BLaER1 treated with 17β-estradiol and CSF1 and Interleukin-3, amounts not matched to agents 10 nM and 100 nM (cell line): ENCODE measurements at regions not wholly inside any gene's neighbourhood (a gene's known extent, or its start where the extent isn't known, plus 50 kb on each side); places are given as distances from the start of the nearest gene placed in this dataset.
A peak's percentile ranks its signal among the peaks of the same experiment; 100 is the strongest.

Experiments used
- H3K27ac ChIP-seq, 11 experiments: shearing (Covaris generic); formaldehyde crosslinking; 2 replicates each; pipeline ENCODE4 v1.8.1; 2022
- H3K27me3 ChIP-seq, 11 experiments: shearing (Covaris generic); formaldehyde crosslinking; 2 replicates each; pipeline ENCODE4 v1.8.1; 2022
- H3K36me3 ChIP-seq, 11 experiments: shearing (Covaris generic); formaldehyde crosslinking; 2 replicates each; pipeline ENCODE4 v1.8.1; 2022
- H3K4me1 ChIP-seq, 10 experiments: shearing (Covaris generic); formaldehyde crosslinking; 2 replicates each; pipeline ENCODE4 v1.8.1; 2022
- H3K4me2 ChIP-seq, 11 experiments: shearing (Covaris generic); formaldehyde crosslinking; 2 replicates each; pipeline ENCODE4 v1.8.1; 2022
- H3K4me3 ChIP-seq, 10 experiments: shearing (Covaris generic); formaldehyde crosslinking; 2 replicates each; pipeline ENCODE4 v1.8.1; 2022
- H3K9ac ChIP-seq, 11 experiments: shearing (Covaris generic); formaldehyde crosslinking; 2 replicates each; pipeline ENCODE4 v1.8.1; 2022
- H3K9me3 ChIP-seq, 11 experiments: shearing (Covaris generic); formaldehyde crosslinking; replicated peaks in 1 of 11; 2 replicates each; pipeline ENCODE4 v1.8.1; 2022
- H4K20me1 ChIP-seq, 11 experiments: shearing (Covaris generic); formaldehyde crosslinking; 2 replicates each; pipeline ENCODE4 v1.8.1; 2022
- Cebpa-rat ChIP-seq, 11 experiments: shearing (Covaris generic); IDR thresholded peaks; 2 replicates each; pipeline ENCODE4 v1.8.1; 2022

DNA sequence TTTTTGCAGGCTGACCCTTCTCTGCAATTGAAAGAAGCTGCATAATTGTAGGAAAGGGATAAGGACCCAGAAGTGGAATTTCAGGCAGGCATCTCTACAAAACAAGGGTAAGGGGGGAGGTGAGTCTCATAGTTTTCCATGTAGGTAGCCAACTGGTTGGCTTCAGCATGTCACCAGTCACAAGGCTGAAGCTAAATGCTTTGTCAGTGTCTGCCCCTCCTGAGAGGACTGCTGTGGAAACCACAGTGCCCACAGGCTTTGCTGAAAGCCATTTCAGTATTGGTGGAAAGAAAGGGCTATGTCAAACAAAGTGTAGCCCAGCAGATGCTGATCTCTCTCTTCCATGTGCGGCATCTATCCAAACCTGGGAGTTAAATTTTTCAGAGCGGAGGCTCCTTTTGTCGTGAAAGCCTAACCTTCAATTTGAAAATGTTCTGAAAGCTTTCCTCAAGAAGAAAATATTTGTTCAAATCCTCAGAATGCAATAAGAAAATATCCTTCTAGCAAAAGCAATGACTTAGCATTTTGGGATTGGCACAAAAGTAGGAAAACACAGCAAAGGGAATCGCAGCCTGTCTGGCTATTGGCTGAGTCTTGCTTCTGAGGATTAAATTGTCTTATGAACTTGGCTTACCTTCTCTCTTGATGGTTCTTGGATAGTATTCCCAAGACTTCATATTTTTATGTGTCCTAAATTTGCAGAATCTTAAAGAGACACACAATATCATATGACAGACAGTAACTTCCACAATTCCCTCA, 591.7 kb downstream of the PLPP3 start:
- no peak overlapping the region for H3K9ac ChIP-seq
- H3K27me3 ChIP-seq, result no peaks in the 10 kb centered on the region
- no peaks in the 10 kb centered on the region for H4K20me1 ChIP-seq
- H3K9me3 ChIP-seq, result no peaks in the 10 kb centered on the region
- no peak overlapping the region for H3K4me2 ChIP-seq
- no peak overlapping the region for H3K4me3 ChIP-seq
- no peaks in the 10 kb centered on the region for H3K36me3 ChIP-seq
- no peak overlapping the region for H3K27ac ChIP-seq
- no peaks in the 10 kb centered on the region for H3K4me1 ChIP-seq
- TF ChIP-seq Cebpa-rat (IDR thresholded peaks at IDR 0.05), result no peak

DNA sequence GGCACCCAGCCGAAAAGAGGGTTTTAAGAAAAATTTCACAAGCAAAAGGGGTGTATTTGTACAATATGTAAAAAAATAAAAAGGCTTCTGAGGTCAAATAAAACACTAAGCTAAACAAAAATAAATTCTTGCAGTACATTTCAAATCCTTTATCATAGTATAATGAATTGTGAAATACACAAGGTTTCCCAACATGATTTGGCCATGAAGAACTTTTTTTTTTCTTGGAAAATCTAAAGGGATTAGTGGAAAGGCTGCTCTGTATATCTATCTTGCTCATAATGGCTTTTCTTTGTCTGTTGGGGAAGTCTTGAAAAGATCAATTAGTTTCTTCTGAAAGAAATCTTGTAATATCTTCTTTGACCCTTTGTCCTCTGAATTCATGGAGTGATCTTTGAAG, 593.4 kb downstream of the PLPP3 start:
- Histone ChIP-seq H3K4me3 (no peak overlapping the region), H4K20me1 (no peaks in the 10 kb centered on the region), H3K4me1 (no peaks in the 10 kb centered on the region), H3K4me2 (no peak overlapping the region), H3K36me3 (no peaks in the 10 kb centered on the region), H3K27ac (no peak overlapping the region), H3K27me3 (no peaks in the 10 kb centered on the region), H3K9me3 (no peaks in the 10 kb centered on the region), H3K9ac (no peak overlapping the region)
- TF ChIP-seq Cebpa-rat (IDR thresholded peaks at IDR 0.05), result no peak

GRCh38 chr1:55981010-55981650, 598.2 kb downstream of the PLPP3 start:
- Histone ChIP-seq H3K4me2 (no peak overlapping the region), H3K4me3 (no peak overlapping the region), H3K9me3 (peaks cover 0 to 4% (median 0%) of the 10 kb centered on the region in 11 experiments; a peak in 2 of 22 replicates), H3K4me1 (no peaks in the 10 kb centered on the region), H3K27ac (no peak overlapping the region), H3K9ac (no peak overlapping the region), H4K20me1 (no peaks in the 10 kb centered on the region), H3K36me3 (no peaks in the 10 kb centered on the region), H3K27me3 (no peaks in the 10 kb centered on the region)
- TF ChIP-seq Cebpa-rat (IDR thresholded peaks at IDR 0.05), result no peak

- H3K9me3 ChIP-seq, result peaks cover 0 to 4% (median 0%) of the 10 kb centered on the region in 11 experiments; a peak in 2 of 22 replicates
- peak in 3 of 11 experiments; percentile 15 to 57 (median 51); a peak in 3 of 22 replicates for TF ChIP-seq Cebpa-rat (IDR thresholded peaks at IDR 0.05)
- H3K9ac ChIP-seq, result no peak overlapping the region
- H3K4me3 ChIP-seq, result no peak overlapping the region
- no peaks in the 10 kb centered on the region for H3K4me1 ChIP-seq
- H3K27me3 ChIP-seq, result no peaks in the 10 kb centered on the region
- no peaks in the 10 kb centered on the region for H4K20me1 ChIP-seq
- no peak overlapping the region for H3K27ac ChIP-seq
- no peaks in the 10 kb centered on the region for H3K36me3 ChIP-seq
- H3K4me2 ChIP-seq, result no peak overlapping the region
Observed at GRCh38 chr1:55980582-55980981, 598.8 kb downstream of the PLPP3 start.

DNA sequence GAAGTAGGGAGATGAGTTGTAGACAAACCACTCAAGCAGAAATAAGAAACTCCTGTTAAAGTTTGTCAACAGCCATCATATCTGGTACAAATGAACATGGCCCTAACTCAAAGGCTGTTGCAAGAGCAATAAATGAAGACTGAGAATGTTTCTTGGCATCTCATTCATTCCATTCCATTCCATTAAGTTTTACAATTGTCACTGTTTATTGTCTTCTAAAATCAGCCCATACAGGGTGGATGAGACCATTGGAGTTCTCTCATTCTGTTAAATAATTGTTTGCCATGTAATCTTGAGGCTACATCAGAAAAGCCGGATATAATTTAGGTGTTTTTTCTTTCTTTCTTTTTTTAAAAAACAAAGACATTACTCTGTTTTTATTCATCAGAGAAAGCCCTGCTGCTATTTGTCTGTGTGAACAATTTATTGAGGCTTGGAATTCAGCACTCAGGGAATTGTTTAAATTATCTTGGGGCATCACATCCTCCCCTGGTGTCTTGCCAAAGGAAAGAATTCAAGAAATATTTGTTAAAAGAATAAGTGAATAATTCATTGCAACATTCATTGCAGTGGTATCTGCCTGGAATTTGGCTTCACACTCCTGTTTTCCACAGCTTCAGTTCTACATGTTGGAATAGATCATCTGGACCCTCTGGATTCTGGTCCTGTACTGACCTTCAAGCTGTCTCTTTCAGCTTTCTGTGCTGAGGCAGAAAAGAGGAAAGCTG, 604.5 kb downstream of the PLPP3 start:
- Histone ChIP-seq H4K20me1 (no peaks in the 10 kb centered on the region), H3K4me2 (no peak overlapping the region), H3K9ac (no peak overlapping the region), H3K36me3 (no peaks in the 10 kb centered on the region), H3K27ac (no peak overlapping the region), H3K4me3 (no peak overlapping the region), H3K27me3 (no peaks in the 10 kb centered on the region), H3K4me1 (no peaks in the 10 kb centered on the region), H3K9me3 (peaks cover 0 to 4% (median 0%) of the 10 kb centered on the region in 11 experiments; a peak in 2 of 22 replicates)
- no peak for TF ChIP-seq Cebpa-rat (IDR thresholded peaks at IDR 0.05)

GRCh38 chr1:55970526-55971110, 608.7 kb downstream of the PLPP3 start:
- Histone ChIP-seq H3K27ac (no peak overlapping the region), H3K27me3 (no peaks in the 10 kb centered on the region), H3K4me3 (no peak overlapping the region), H4K20me1 (no peaks in the 10 kb centered on the region), H3K36me3 (no peaks in the 10 kb centered on the region), H3K9me3 (no peaks in the 10 kb centered on the region), H3K4me2 (no peak overlapping the region), H3K9ac (no peak overlapping the region), H3K4me1 (peaks cover 0 to 11% (median 0%) of the 10 kb centered on the region in 10 experiments; a peak in 3 of 20 replicates)
- no peak for TF ChIP-seq Cebpa-rat (IDR thresholded peaks at IDR 0.05)

DNA sequence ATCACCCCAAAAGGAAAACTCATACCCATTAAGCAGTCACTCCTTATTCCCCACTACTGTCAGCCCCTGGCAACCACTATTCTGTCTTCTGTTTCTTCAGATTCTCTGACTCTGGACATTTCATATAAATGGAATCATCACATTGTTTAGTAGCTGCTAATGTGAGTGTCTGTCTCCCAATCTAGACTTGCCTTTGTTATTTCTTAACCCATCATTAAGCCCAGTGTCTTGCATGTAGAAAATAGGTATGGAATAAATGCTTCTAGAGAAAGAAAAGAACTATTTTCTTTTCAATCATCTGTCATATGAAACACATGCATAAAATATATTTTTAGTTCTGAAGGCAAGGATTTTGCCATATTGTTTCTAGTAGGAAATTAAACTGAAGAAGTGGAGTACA, 610.0 kb downstream of the PLPP3 start:
- Histone ChIP-seq H4K20me1 (no peaks in the 10 kb centered on the region), H3K36me3 (no peaks in the 10 kb centered on the region), H3K27ac (no peak overlapping the region), H3K4me3 (no peak overlapping the region), H3K4me2 (no peak overlapping the region), H3K4me1 (peaks cover 0 to 11% (median 0%) of the 10 kb centered on the region in 10 experiments; a peak in 3 of 20 replicates), H3K27me3 (no peaks in the 10 kb centered on the region), H3K9me3 (no peaks in the 10 kb centered on the region), H3K9ac (no peak overlapping the region)
- no peak for TF ChIP-seq Cebpa-rat (IDR thresholded peaks at IDR 0.05)

DNA sequence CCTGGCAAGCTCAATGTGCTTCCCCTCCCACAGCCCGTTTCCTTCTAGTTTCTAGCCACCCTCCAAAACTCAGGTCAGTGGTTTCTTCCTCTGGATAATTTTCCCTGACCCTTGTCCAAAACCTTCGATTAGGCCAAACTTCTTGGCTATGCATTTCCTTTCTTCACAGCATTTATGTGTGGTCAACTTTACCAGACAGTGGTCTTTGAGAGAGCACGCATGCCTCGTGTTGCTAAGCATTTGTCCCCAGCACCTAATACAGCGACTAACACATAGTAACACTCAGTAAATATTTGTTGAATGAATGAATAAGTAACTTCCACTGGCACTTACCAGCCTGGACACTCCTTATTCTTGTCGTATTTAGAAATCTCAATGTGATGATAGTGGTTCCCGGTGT, 610.7 kb downstream of the PLPP3 start:
- no peaks in the 10 kb centered on the region for H3K36me3 ChIP-seq
- H3K27me3 ChIP-seq, result no peaks in the 10 kb centered on the region
- no peak overlapping the region for H3K4me3 ChIP-seq
- no peaks in the 10 kb centered on the region for H4K20me1 ChIP-seq
- no peak overlapping the region for H3K9ac ChIP-seq
- peak overlapping the region in 1 of 11 experiments; percentile 2; a peak in 1 of 22 replicates for H3K4me2 ChIP-seq
- H3K4me1 ChIP-seq, result peaks cover 0 to 11% (median 0%) of the 10 kb centered on the region in 10 experiments; a peak in 3 of 20 replicates
- H3K27ac ChIP-seq, result no peak overlapping the region
- no peak for TF ChIP-seq Cebpa-rat (IDR thresholded peaks at IDR 0.05)
- H3K9me3 ChIP-seq, result no peaks in the 10 kb centered on the region

DNA sequence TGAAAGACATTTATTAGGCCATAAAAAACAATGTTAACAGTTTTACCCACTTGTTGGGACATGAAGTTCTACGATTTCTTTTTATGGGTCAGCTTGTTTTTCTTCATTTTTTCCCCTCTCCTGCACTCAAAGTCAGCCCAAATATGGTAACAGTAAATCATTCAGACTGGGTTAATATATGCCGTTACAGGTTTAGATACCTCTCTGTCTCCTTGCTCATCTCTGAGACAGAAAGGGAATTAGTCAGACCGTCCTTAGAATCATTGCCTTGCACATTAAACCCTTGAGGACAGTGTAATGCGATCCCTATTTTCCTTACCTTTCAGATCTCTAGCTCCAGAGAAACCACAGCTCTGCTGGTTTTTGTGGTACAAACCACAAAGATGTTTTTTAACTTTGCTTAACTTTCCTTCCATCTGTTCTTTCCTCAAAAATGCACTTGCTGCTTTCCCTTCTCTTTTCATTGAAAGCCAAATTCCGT, 613.3 kb downstream of the PLPP3 start:
- no peak overlapping the region for H3K4me3 ChIP-seq
- H3K27ac ChIP-seq, result no peak overlapping the region
- H4K20me1 ChIP-seq, result no peaks in the 10 kb centered on the region
- TF ChIP-seq Cebpa-rat (IDR thresholded peaks at IDR 0.05), result no peak
- no peaks in the 10 kb centered on the region for H3K36me3 ChIP-seq
- H3K27me3 ChIP-seq, result no peaks in the 10 kb centered on the region
- no peaks in the 10 kb centered on the region for H3K9me3 ChIP-seq
- no peak overlapping the region for H3K9ac ChIP-seq
- no peak overlapping the region for H3K4me2 ChIP-seq
- H3K4me1 ChIP-seq, result peaks cover 0 to 11% (median 0%) of the 10 kb centered on the region in 10 experiments; a peak in 3 of 20 replicates
